ENCODE measurements at regions not wholly inside any gene's neighbourhood (a gene's known extent, or its start where the extent isn't known, plus 50 kb on each side); places are given as distances from the start of the nearest gene placed in this dataset.
A peak's percentile ranks its signal among the peaks of the same experiment; 100 is the strongest.
"Not testable (repeated sequence)": the region's sequence is repeated elsewhere in the genome, so short reads cannot be mapped to it uniquely, and the experiment has no call there.

DNA sequence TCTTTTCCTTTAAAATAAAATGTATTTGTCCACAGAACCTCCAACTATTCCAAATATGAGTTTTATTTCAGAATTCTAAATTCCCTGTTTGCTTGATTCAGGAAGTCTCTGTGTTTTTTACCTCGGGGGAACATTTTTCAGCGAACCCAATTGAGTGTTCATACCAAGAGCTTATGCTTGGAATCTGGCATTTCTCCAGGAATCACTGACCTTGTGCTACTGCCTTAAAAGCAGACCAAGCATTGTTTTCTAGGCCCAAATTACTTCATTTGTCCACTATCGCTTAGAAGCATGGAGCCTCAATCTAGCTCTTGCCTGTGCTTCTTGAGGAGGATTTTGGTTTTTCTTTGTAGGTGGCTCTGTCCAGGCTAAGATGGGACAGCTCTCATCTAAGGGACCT lies 59.4 kb downstream of the EBLN1 start:
- ATAC-seq (no peak), DNase-seq (no peak)
- H3K27me3 Mint-ChIP-seq = no peaks in the 10 kb centered on the region
- no peak overlapping the region for H3K4me3 Mint-ChIP-seq
- no peak overlapping the region for H3K27ac Mint-ChIP-seq
- peaks cover 8% of the 10 kb centered on the region for H3K4me1 Mint-ChIP-seq
- peaks cover 0 to 9% of the 10 kb centered on the region in 2 donors for H3K9me3 Mint-ChIP-seq

DNA sequence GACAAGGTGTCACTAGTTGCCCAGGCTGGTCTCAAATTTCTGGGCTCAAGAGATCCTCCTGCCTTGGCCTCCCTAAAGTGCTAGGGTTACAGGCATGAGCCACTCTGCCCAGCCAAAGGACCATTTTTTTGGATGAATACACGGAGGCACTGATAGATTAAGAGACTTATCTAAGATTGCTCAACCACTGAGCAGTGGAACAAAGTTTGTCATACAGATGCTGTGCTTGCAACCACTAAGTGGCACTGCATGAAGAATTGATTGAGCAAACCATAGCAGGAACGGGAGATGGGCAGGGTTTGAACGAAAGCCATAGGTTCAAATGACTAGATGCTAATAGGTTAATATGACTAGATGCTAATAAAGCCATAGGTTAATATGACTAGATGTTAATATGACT lies 61.1 kb downstream of the EBLN1 start:
- Mint-ChIP-seq H3K4me3 (no peak overlapping the region), H3K27me3 (peaks cover 4% of the 10 kb centered on the region), H3K9me3 (peaks cover 4 to 5% of the 10 kb centered on the region in 2 donors), H3K4me1 (peaks cover 8% of the 10 kb centered on the region), H3K27ac (peak overlapping the region in 1 of 2 donors; percentile 64)
- DNase-seq (no peak), ATAC-seq (no peak)

DNA sequence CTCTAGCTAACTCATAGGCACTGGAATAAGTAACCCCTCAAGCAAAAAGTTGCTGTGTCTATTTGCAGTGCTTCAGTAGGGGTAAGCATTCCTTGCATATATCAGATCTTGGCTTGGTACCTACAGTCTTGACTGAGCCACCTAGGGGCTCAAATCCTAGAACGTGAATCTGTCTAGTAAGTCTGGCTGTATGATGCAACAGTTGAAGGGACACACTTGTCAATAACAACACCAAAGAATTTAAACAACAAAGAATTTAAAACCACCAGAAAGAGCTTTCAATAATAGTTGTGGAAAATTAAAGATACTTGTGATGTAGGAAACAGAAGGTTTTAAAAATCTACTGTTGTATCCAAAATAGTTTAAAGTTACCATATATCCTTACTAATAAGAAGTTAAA lies 65.4 kb downstream of the EBLN1 start:
- no peaks in the 10 kb centered on the region for H3K4me1 Mint-ChIP-seq

DNA sequence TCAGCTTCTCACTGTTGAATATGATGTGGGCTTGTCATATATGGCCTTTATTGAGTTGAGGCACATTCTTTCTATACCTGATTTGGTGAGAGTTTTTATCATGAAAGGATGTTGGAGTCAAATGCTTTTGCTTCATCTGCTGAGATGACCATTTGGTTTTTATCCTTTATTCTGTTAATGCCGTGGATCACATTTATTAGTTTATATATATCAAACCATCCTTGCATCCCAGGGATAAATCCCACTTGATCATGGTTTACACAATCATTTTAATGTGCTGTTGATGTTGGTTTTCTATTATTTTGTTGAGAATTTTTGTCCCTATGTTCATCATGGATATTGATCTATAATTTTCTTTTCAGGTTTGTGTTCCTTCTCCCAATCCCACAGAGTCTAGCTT lies 67.0 kb downstream of the EBLN1 start:
- ATAC-seq (no peak), DNase-seq (no peak)
- Mint-ChIP-seq H3K9me3 (peaks cover 16 to 24% of the 10 kb centered on the region in 2 donors), H3K27ac (no peak overlapping the region), H3K4me3 (no peak overlapping the region), H3K4me1 (no peaks in the 10 kb centered on the region), H3K27me3 (peaks cover 21% of the 10 kb centered on the region)

More for the DNA sequence above, 65.4 kb downstream of the EBLN1 start:
- DNase-seq (no peak), ATAC-seq (no peak)
- no peak overlapping the region for H3K4me3 Mint-ChIP-seq
- no peak overlapping the region for H3K27ac Mint-ChIP-seq
- H3K27me3 Mint-ChIP-seq = peaks cover 18% of the 10 kb centered on the region
- peaks cover 14 to 16% of the 10 kb centered on the region in 2 donors for H3K9me3 Mint-ChIP-seq

DNA sequence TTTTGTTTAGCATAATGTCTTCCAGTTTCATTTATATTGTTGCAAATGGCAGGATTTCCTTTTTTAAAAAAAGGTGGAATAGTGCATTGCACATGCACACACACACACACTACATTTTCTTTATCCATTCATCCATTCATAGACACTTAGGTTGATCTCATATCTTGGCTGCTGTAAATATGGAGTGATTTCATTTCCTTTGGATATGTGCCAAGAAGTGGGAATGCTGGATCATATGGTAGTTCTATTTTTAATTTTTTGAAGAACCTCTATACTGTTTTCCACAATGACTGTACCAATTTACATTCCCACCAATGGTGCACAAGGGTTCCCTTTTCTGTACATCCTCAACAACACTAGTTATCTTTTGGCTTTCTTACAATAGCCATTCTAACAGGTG lies 68.9 kb downstream of the EBLN1 start:
- Mint-ChIP-seq H3K4me3 (no peak overlapping the region), H3K27me3 (peaks cover 21% of the 10 kb centered on the region), H3K9me3 (peaks cover 16 to 24% of the 10 kb centered on the region in 2 donors), H3K4me1 (no peaks in the 10 kb centered on the region), H3K27ac (no peak overlapping the region)
- ATAC-seq (no peak), DNase-seq (no peak)

DNA sequence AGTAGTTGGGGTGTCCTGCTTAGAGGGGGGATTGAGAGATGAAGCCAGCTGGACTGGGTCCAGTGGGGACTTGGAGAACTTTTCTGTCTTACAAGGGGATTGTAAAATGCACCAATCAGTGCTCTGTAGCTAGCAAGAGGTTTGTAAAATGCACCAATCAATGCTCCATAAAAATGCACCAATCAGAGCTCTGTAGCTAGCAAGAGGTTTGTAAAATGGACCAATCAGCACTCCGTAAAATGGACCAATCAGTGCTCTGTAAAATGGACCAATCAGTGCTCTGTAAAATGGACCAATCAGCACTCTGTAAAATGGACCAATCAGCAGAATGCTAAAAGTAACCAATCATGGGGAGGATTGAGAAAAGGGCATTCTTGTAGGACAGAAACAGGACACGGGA lies 71.9 kb downstream of the EBLN1 start:
- H3K4me1 Mint-ChIP-seq, H3K4me3 Mint-ChIP-seq, H3K27me3 Mint-ChIP-seq, H3K27ac Mint-ChIP-seq, DNase-seq, ATAC-seq: not testable (repeated sequence)
- H3K9me3 Mint-ChIP-seq = peaks cover 4 to 11% of the 10 kb centered on the region in 2 donors

DNA sequence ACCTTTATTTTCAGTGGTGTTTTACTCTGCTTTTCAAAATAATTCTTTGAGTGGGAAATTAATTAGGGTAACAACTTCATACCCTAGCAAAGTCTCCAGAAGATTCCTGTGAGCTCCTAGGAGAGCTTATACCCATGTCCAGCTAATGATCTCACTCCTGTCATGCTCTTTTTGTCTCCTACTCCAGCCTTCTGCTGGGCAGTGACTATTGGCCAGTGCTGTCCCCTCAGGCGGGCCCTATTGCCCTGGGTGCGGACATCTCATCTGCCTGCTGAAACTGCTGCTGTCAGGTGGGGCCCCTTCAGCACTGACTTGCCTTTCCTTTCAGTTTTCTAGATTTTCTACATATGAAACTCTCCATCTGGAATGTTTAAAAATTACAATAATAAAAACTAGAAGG lies 80.3 kb downstream of the EBLN1 start:
- H3K27me3 Mint-ChIP-seq = peaks cover 18% of the 10 kb centered on the region

DNA sequence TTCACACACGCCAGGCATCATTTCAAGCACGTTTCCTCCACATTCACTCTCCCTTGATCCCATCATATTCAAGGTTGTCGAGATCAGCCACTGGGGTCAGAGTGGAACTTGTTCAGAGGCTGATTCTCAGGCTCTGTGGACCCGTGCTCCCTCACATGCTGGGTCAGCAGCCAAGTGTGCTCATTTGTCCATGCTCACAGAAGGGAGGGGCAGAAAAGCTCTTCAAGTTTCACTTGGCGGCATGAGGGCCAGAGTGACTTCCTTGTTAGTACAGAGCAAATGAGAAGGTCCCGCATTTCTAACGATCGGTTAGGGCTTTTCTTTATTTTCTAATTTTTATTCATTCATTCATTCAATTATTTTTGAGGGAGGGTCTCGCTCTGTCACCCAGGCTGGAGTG lies 82.2 kb downstream of the EBLN1 start:
- peaks cover 18% of the 10 kb centered on the region for H3K27me3 Mint-ChIP-seq
- ATAC-seq (no peak), DNase-seq (no peak)
- H3K27ac Mint-ChIP-seq = no peak overlapping the region
- peaks cover 6% of the 10 kb centered on the region for H3K4me1 Mint-ChIP-seq
- H3K9me3 Mint-ChIP-seq = no peaks in the 10 kb centered on the region
- no peak overlapping the region for H3K4me3 Mint-ChIP-seq

More for the DNA sequence above, 80.3 kb downstream of the EBLN1 start:
- no peak for ATAC-seq
- Mint-ChIP-seq H3K27ac (no peak overlapping the region), H3K9me3 (no peaks in the 10 kb centered on the region), H3K4me3 (no peak overlapping the region), H3K4me1 (peaks cover 6% of the 10 kb centered on the region)
- DNase-seq = no peak

DNA sequence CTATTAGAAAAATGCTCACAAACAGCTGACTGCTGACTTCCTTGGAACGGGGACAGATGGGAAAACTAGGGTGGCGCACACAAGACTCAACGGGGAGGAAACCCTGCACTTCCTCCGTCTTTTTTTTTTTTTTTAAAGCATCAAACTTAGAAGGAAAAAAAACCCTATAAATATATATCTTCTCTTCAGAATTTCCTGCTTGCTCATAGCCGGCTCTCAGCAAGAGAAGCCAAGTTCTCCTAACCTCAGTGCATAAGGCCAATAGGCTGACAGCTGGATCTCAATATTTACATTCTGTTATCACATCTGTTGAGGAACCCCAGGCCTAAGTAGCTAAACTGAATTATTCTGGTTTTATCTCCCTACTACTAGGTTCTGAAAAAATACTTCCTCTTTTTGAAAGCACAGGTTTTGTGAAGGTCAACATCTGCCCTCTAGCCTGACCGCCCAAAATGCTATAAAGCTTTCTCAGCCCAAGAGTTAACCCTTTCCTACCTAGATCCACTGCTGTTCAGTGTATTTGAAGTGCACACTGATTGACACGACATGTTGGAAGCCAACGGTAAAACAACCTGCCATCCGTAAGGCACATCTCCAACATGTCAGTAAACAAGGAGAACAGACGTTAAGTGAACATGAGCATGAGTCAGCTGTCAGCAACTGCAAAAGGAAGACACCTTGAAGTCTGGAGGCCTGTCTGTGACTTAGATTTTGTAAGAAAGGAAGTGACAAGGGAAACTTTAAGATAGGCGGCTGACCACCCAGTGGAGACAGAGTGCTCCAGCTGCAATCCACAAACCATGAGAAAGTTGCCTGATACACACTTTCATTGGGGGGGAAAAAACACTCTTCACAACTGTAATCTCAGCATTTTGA lies 83.8 kb downstream of the EBLN1 start:
- peak; percentile 39 for ATAC-seq
- no peak overlapping the region for H3K27ac Mint-ChIP-seq
- DNase-seq = no peak
- peaks cover 29% of the 10 kb centered on the region for H3K27me3 Mint-ChIP-seq
- H3K9me3 Mint-ChIP-seq = peaks cover 0 to 8% of the 10 kb centered on the region in 2 donors
- no peak overlapping the region for H3K4me3 Mint-ChIP-seq
- peaks cover 6% of the 10 kb centered on the region for H3K4me1 Mint-ChIP-seq

DNA sequence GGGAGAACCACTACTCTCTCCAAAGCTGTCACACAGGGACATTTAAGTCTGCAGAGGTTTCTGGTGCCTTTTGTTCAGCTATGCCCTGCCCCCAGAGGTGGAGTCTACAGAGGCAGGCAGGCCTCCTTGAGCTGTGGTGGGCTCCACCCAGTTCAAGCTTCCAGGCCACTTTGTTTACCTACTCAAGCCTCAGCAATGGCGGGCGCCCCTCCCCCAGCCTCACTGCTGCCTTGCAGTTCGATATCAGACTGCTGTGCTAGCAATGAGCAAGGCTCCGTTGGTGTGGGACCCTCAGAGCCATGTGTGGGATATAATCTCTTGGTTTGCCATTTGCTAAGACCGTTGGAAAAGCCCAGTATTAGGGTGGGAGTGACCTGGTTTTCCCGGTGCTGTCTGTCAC lies 87.0 kb downstream of the EBLN1 start:
- H3K27me3 Mint-ChIP-seq = peaks cover 29% of the 10 kb centered on the region
- H3K27ac Mint-ChIP-seq, DNase-seq, H3K4me1 Mint-ChIP-seq, ATAC-seq, H3K9me3 Mint-ChIP-seq, H3K4me3 Mint-ChIP-seq: not testable (repeated sequence)

DNA sequence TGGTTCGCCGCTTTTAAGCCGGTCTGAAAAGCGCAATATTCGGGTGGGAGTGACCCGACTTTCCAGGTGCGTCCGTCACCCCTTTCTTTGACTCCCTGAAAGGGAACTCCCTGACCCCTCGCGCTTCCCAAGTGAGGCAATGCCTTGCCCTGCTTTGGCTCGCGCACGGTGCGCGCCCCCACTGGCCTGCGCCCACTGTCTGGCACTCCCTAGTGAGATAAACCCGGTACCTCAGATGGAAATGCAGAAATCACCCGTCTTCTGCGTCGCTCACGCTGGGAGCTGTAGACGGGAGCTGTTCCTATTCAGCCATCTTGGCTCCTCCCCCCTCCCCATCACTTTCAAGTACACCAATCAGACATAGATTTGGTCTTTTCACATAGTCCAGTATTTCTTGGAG lies 88.2 kb downstream of the EBLN1 start:
- not testable (repeated sequence) for H3K9me3 Mint-ChIP-seq, DNase-seq, ATAC-seq, H3K4me1 Mint-ChIP-seq, H3K4me3 Mint-ChIP-seq, H3K27ac Mint-ChIP-seq
- H3K27me3 Mint-ChIP-seq = peaks cover 29% of the 10 kb centered on the region

DNA sequence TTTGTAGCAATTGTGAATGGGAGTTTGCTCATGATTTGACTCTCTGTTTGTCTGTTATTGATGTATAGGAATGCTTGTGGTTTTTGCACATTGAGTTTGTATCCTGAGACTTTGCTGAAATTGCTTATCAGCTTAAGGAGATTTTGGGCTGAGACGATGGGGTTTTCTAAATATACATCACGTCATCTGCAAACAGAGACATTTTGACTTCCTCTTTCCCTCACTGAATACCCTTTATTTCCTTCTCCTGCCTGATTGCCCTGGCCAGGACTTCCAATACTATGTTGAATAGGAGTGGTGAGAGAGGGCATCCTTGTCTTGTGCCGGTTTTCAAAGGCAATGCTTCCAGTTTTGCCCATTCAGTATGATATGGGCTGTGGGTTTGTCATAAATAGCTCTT lies 96.6 kb downstream of the EBLN1 start:
- DNase-seq, H3K4me1 Mint-ChIP-seq, H3K27ac Mint-ChIP-seq, ATAC-seq, H3K4me3 Mint-ChIP-seq: not testable (repeated sequence)
- peaks cover 36% of the 10 kb centered on the region for H3K27me3 Mint-ChIP-seq
- H3K9me3 Mint-ChIP-seq = peaks cover 12 to 22% of the 10 kb centered on the region in 2 donors

DNA sequence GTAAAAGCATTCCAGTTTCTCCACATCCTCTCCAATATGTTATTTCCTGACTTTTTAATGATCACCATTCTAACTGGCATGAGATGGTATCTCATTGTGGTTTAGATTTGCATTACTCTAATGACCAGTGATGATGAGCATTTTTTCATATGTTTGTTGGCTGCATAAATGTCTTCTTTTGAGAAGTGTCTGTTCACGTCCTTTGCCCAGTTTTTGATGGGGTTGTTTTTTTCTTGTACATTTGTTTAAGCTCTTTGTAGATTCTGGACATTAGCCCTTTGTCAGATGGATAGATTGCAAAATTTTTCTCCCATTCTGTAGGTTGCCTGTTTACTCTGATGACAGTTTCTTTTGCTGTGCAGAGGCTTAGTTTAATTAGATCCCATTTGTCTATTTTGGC lies 97.7 kb downstream of the EBLN1 start:
- ATAC-seq, H3K4me1 Mint-ChIP-seq, DNase-seq, H3K4me3 Mint-ChIP-seq, H3K27ac Mint-ChIP-seq: not testable (repeated sequence)
- Mint-ChIP-seq H3K27me3 (peaks cover 36% of the 10 kb centered on the region), H3K9me3 (peaks cover 12 to 22% of the 10 kb centered on the region in 2 donors)

DNA sequence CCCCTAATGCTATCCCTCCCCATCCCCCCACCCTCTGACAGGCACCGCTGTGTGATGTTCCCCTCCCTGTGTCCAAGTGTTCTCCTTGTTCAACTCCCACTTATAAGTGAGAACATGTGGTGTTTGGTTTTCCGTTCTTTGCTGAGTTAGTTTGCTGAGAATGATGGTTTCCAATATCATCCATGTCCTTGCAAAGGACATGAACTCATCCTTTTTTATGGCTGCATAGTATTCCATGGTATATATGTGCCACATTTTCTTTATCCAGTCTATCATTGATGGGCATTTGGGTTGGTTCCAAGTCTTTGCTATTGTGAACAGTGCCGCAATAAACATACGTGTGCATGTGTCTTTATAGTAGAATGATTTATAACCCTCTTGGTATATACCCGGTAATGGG lies 98.2 kb downstream of the EBLN1 start:
- not testable (repeated sequence) for H3K4me1 Mint-ChIP-seq, H3K27ac Mint-ChIP-seq, ATAC-seq, H3K4me3 Mint-ChIP-seq, DNase-seq
- H3K27me3 Mint-ChIP-seq = peaks cover 40% of the 10 kb centered on the region
- H3K9me3 Mint-ChIP-seq = peaks cover 12 to 22% of the 10 kb centered on the region in 2 donors

DNA sequence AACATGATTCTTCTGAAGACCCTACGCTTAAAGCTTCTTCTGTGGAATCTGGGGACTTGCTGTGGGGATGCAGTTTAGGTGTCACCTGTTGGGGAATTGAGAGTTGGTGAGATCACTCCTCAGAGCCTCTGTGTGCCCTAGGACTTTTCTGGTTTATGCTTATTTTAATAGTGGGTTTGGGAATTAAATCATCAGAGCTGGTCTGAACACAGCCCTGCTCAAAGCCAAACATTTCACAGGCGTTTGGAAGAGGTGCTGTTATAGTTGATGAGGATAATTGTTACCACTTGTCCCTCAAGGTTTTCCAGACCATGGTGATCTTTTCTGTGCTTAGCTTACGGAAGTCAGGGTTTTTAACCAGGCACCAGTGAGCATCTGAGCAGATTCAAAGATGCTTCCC lies 106.1 kb downstream of the EBLN1 start:
- no peak overlapping the region for H3K27ac Mint-ChIP-seq
- no peaks in the 10 kb centered on the region for H3K4me1 Mint-ChIP-seq

DNA sequence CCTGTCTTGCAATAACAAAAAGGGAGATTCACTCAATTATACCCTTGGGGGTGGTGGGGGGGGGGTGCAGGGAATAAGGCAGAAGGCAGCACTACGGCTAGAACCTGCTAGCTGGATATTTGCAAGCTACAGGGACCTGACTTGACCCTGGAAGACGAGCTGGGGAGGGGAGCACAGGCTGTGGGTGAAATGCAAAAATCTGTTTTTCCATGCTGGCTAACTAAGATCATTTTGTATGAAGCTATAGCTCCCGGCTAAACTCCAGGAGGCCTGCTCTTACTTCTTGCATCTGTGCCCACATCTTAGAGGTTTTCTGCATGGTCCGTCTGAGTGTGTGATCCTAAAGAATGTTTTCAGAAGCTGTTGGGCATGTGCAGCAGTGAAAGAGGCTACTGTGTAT lies 106.6 kb downstream of the EBLN1 start:
- no peak overlapping the region for H3K27ac Mint-ChIP-seq
- H3K9me3 Mint-ChIP-seq = no peaks in the 10 kb centered on the region
- DNase-seq = no peak
- H3K4me1 Mint-ChIP-seq = no peaks in the 10 kb centered on the region
- H3K27me3 Mint-ChIP-seq = peaks cover 20% of the 10 kb centered on the region
- no peak overlapping the region for H3K4me3 Mint-ChIP-seq
- no peak for ATAC-seq

More for the DNA sequence above, 106.1 kb downstream of the EBLN1 start:
- no peak overlapping the region for H3K4me3 Mint-ChIP-seq
- ATAC-seq (no peak), DNase-seq (no peak)
- H3K27me3 Mint-ChIP-seq = peaks cover 23% of the 10 kb centered on the region
- no peaks in the 10 kb centered on the region for H3K9me3 Mint-ChIP-seq
